ENCODE measurements at regions not wholly inside any gene's neighbourhood (a gene's known extent, or its start where the extent isn't known, plus 50 kb on each side); places are given as distances from the start of the nearest gene placed in this dataset.
A peak's percentile ranks its signal among the peaks of the same experiment; 100 is the strongest.

DNA sequence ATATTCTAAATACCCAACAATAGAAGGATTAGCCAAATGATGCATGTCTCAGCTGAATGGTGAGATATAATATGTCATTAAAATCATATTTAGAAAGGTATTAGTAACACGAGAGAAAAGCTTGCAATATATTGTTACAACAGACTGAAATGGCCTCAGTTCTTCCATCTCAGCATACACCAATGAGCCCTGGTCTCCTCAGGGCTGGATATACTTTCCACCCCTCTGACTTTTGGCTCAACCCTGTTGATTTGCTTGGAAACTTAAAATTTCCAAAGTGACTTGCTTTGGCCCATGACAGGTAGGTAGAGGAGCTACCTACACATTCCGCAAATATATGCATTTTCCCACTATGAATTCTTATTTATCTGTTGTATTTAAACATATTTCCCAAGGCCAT, 908.1 kb upstream of the TMEM132C start:
- DNase-seq (ENCODE audit: low spot score) = no peak

- DNase-seq (ENCODE audit: low spot score) = no peak
Measured at GRCh38 chr12:127360580-127360979, 906.4 kb upstream of the TMEM132C start.

- DNase-seq (ENCODE audit: low spot score) = no peak
Measured at GRCh38 chr12:127362121-127362520, 904.8 kb upstream of the TMEM132C start.

DNA sequence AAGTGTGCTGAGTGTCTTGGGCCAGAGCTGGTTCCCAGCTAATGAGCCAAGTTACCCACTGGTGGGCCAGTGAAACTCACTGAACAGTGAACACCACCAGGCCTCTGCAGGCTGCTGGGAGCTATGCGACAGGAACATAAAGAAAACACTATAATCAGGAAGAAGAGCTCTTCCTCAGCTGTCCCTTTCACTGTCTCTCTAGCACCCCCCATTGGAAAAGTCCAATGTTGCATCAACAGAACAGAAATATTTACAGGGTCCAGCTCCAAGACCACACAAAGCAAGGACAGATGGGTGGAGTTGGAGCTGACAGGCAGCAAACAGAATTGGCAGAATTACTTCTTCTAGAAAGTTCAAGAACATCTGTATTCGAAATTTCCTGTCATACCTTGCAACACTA, 903.6 kb upstream of the TMEM132C start:
- no peak for DNase-seq (ENCODE audit: low spot score)

- no peak for DNase-seq (ENCODE audit: low spot score)
Measured at GRCh38 chr12:127373559-127373958, 893.4 kb upstream of the TMEM132C start.

GRCh38 chr12:127374447-127374846, 892.5 kb upstream of the TMEM132C start:
- DNase-seq (ENCODE audit: low spot score) = no peak

DNA sequence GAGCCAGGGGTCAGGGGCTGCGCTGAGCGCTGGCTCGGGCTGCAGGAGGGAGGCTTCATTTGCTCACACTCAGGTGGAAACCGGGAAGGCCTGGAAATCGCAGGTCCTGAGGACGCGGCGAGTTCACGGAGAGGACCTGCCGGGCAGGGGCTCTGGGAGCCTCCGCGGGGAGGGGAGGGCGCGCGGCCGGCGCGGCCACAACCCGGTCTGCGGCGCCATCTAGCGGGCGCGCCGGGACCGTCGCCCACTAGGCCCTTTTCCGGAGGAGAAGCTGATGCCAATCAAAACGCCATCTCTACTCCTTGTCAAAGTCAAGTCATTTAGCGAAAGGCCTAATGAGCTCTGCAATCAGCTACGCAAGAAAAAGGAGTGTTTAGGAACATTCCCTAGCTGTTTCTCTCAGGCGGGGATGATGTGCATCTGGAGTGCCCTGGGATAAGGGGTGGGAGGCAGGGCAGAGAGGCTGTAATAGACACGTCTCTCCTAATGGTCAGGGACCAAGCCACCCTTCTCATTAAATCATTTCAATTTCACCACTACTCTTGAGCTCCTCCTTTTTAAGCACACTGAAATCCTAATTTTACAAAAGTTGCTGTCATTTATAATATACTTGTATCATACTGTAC, 885.8 kb upstream of the TMEM132C start:
- DNase-seq (ENCODE audit: low spot score) = peak; percentile 24

- DNase-seq (ENCODE audit: low spot score) = no peak
Measured at GRCh38 chr12:127381681-127382080, 885.3 kb upstream of the TMEM132C start.

DNA sequence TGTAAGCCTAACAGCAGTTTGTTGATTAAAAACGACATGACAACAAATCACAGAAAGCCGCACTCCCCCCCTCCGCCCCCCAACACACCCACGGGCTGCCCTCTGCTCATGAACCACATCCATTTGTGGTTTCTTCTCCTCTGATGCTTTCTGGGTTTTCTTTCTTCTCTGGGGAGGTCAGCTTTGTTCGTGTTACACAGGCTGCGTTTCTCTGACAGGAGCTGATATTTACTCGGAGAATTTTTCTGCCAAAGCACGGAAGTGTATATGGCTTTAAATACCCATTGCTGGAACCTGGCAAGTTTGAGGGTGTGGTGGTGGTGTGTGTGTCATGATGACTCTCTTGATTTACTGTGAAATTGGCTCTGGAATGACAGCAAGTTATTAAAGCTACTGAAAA, 883.7 kb upstream of the TMEM132C start:
- DNase-seq (ENCODE audit: low spot score) = no peak

GRCh38 chr12:127386723-127387122, 880.2 kb upstream of the TMEM132C start:
- no peak for DNase-seq (ENCODE audit: low spot score)

- no peak for DNase-seq (ENCODE audit: low spot score)
Measured at GRCh38 chr12:127388985-127389384, 878.0 kb upstream of the TMEM132C start.

DNA sequence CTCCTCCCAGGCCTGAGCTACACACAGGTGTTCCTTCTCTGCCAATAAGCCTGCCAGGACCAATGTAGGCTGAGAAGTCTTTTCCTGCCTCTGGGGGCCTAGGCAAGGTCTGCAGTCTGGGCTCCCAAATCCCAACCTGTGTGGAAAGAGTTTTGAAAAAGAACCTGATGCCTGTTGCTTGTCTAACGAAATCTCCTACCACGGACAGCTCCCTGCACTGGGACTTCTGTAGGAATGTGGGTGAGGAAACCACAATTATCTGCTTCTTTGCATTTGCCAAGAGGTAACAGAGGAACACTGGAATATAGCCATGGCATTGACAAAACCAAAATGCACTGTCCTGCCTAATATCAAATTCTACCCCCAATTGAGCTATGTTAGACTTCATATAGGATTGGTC, 877.0 kb upstream of the TMEM132C start:
- no peak for DNase-seq (ENCODE audit: low spot score)

- no peak for DNase-seq (ENCODE audit: low spot score)
Measured at GRCh38 chr12:127393465-127393864, 873.5 kb upstream of the TMEM132C start.

DNA sequence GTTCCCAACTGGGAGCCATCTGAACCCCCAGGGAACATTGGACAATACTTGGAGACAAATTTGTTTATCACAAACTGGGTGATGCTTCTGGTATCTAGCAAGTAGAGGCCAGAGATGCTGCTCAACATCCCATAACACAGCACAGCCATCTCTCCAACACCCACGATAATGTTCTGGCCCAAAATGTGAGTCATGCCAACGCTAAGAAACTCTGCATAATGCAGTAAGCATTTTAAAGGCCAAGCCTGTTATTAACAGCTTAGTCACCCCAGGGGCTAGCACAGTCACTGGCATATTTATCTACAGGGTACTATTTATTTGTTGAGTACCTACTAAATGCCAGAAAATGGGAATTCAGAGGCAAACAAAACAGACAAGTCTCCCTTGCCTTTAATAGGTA, 873.1 kb upstream of the TMEM132C start:
- no peak for DNase-seq (ENCODE audit: low spot score)

DNA sequence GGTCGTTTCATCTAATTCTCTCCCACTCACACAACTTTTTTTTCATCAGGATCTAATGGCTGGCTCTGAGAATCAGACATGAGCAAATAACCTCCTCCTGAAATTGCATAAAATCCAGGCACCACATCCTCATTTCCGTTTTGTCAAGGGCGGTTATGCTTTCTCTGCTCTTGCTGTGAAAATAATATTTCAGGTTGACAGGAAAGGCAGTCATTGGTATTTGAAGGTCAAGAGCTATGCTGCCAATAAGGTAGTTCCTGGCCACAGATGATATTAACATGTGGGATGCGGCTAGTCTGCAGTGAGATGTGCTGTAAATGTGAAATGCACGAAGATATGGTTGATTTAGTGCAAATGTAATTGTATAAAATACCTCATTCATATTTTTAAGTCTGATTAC, 870.2 kb upstream of the TMEM132C start:
- DNase-seq (ENCODE audit: low spot score) = no peak

GRCh38 chr12:127398016-127398710, 868.8 kb upstream of the TMEM132C start:
- DNase-seq (ENCODE audit: low spot score) = no peak

DNA sequence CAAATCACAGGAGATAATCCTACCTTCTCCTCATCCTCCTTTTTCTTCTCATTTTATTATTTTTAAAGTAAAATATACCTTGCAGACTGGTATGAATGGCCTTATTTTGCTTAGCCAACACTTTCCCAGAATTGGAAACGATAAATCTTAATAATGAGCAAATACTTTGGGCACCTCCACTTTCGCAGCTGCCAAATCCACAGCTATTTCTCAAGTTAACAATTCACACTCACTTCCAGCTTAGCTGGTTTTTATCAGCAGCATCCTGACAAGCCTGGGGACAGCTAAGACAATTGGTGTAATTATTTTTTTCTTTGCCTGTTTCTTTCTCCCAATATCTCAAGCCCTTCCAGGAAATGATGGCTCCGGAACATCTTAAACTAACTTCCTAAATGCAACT, 867.5 kb upstream of the TMEM132C start:
- no peak for DNase-seq (ENCODE audit: low spot score)

- no peak for DNase-seq (ENCODE audit: low spot score)
Measured at GRCh38 chr12:127400221-127400620, 866.7 kb upstream of the TMEM132C start.

DNA sequence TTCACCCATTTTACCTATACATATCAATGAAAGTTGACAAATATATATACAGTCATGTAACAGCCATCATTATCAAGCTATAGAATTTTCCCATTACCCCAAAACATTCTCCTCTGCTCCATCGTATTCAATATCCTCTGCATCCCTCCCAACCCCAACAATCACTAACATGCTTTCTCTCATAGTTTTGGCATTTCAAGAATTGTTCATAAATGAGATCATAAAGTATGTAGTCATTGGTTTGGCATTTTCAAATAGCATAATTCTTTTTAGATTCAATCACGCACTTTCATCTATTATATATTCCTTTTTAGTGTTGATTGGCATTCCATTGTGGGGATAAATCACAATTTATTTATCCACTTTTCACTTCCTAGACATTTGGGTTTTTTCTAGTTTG, 866.0 kb upstream of the TMEM132C start:
- no peak for DNase-seq (ENCODE audit: low spot score)

DNA sequence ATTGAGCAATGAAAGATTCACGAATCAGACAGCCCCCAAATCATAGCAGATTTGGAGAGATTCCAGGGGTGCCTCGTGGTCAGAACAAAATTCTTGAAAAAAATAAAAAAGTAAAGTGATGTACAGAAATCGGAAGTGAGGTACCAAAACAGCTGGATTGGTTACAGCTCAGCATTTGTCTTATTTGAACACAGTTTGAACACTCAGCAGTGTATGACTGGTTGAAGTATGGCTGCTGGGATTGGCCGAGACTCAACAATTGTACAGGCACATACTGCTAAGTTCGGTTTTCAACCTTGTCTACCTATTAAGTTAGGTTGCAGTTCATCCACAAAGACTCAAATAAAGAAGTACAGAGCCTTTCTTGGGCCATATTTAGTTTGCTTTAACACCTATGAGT, 865.4 kb upstream of the TMEM132C start:
- no peak for DNase-seq (ENCODE audit: low spot score)

GRCh38 chr12:127411166-127411915, 855.6 kb upstream of the TMEM132C start:
- DNase-seq (ENCODE audit: low spot score) = no peak

DNA sequence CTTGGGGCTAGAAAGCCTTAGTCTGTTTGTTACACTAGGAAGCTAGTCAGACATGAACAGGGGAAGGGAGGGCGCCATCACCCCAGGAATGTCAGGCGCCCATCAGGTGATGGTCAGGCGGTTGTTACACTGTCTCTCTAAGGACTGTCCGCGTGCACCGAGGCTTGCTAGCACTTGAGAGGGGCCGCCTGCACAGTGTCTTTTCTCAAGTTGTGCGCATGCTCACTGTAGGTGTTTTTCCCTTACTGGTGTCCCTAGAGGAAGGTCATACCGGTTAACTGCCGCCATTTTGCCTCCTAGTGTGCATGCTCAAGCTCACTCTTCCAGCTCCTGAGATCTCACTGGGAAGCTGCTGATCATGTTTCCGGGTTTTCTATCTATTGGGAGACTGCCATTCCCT, 855.0 kb upstream of the TMEM132C start:
- DNase-seq (ENCODE audit: low spot score) = no peak

GRCh38 chr12:127412866-127413265, 854.1 kb upstream of the TMEM132C start:
- no peak for DNase-seq (ENCODE audit: low spot score)

Measured in pons (tissue), 1 donor.